Activated T-helper 17 cell treated with anti-CD3 and anti-CD28 coated beads, Interleukin-2, amount 50 U/mL, for 72 hours (primary cell): ENCODE measurements at regions not wholly inside any gene's neighbourhood (a gene's known extent, or its start where the extent isn't known, plus 50 kb on each side); places are given as distances from the start of the nearest gene placed in this dataset.

ENCODE experiments used
- ATAC-seq: fragments of 150-1000 bp; cut with Tn5 transposase; replicated peaks from 2 replicates; pipeline ENCODE4 v1.10.0; 2021; ENCODE audit warnings: mild to moderate bottlenecking, moderate library complexity
- H3K27ac Mint-ChIP-seq: one replicate; pipeline ENCODE4 v1.8.0; 2022; ENCODE audit warnings: mixed read lengths
- H3K27me3 Mint-ChIP-seq: one replicate; pipeline ENCODE4 v1.8.0; 2022; ENCODE audit warnings: mixed read lengths
- H3K36me3 Mint-ChIP-seq: one replicate; pipeline ENCODE4 v1.8.0; 2022; ENCODE audit warnings: low read depth, mild to moderate bottlenecking, mixed read lengths
- H3K4me1 Mint-ChIP-seq: one replicate; pipeline ENCODE4 v1.8.0; 2022; ENCODE audit warnings: mixed read lengths
- H3K4me3 Mint-ChIP-seq: one replicate; pipeline ENCODE4 v1.8.0; 2022; ENCODE audit warnings: mild to moderate bottlenecking, mixed read lengths
- H3K9me3 Mint-ChIP-seq: one replicate; pipeline ENCODE4 v1.8.0; 2022; ENCODE audit warnings: mixed read lengths

DNA sequence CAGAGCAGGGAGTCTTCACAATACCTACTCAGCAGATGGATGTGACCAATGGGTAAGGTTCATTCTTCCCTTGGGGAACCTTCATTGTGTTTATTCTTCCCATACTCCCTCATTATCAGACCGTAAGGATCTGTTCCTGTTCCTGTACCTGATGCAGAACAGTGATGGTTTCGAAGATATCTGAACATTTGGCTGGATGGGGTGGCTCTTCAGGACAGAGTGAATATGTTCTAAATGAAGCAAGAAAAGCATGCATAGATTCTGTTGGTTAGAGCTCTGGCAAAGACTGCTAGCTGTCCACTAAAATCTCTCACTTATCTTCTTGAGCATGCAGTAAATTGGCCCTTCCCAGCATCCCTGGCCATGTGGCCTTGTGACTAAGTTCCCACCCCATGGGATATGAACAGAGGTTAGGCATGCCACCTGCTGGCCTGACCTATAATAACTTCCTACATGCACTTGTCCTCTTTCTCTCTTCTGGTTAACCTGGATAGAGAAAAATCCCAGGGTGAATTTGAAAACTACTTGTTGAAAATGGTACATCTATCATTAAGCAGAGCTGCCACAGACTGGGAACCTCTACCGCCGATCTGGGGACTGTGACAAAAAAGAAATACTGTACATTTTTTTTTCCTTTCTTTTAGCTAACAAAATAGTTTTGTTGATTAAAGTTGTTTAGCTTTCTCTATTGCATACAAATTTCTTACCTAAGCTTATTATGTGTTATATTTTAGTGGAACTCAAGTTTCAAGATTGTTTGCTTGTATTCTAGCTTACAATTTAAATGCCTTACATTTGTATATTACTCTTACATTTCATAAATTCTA lies 60.0 kb upstream of the BANK1 start:
- no peak overlapping the region for H3K4me3 Mint-ChIP-seq

GRCh38 chr4:101727238-101727637 lies 63.3 kb upstream of the BANK1 start:
- H3K27ac Mint-ChIP-seq = no peak overlapping the region
- no peak overlapping the region for H3K4me3 Mint-ChIP-seq
- H3K4me1 Mint-ChIP-seq = peaks cover 7% of the 10 kb centered on the region
- H3K27me3 Mint-ChIP-seq = peaks cover 2% of the 10 kb centered on the region
- H3K9me3 Mint-ChIP-seq = no peaks in the 10 kb centered on the region
- no peaks in the 10 kb centered on the region for H3K36me3 Mint-ChIP-seq
- no peak for ATAC-seq

More for the DNA sequence above, 60.0 kb upstream of the BANK1 start:
- peak; percentile 88 for ATAC-seq
- no peaks in the 10 kb centered on the region for H3K36me3 Mint-ChIP-seq
- no peaks in the 10 kb centered on the region for H3K4me1 Mint-ChIP-seq
- H3K27me3 Mint-ChIP-seq = peaks cover 2% of the 10 kb centered on the region
- H3K9me3 Mint-ChIP-seq = no peaks in the 10 kb centered on the region
- H3K27ac Mint-ChIP-seq = no peak overlapping the region

DNA sequence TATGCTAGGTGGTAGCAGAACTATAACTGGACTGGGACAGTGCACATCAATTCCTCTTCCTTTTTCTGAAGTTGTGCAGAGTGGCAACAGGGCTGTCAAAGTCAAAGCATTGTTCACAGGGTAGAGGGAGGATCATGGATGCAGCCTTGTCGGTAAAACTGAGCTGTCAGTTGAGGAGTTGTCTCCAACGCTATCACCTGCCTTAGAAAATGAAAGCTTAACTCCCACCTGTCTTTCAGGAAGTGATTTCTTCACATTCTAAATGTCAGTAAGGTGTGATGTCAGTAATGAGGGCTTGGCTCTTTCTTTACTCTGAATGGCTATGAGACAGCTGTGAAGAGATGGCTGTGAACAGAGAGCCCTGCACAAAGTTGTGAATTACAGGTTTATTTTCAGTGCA lies 66.4 kb upstream of the BANK1 start:
- H3K36me3 Mint-ChIP-seq = no peaks in the 10 kb centered on the region
- H3K27ac Mint-ChIP-seq = no peak overlapping the region
- no peaks in the 10 kb centered on the region for H3K9me3 Mint-ChIP-seq
- no peaks in the 10 kb centered on the region for H3K27me3 Mint-ChIP-seq
- ATAC-seq = peak; percentile 79
- H3K4me3 Mint-ChIP-seq = no peak overlapping the region
- peaks cover 7% of the 10 kb centered on the region for H3K4me1 Mint-ChIP-seq

GRCh38 chr4:101718810-101719209 lies 71.7 kb upstream of the BANK1 start:
- H3K27ac Mint-ChIP-seq = no peak overlapping the region
- no peak for ATAC-seq
- peaks cover 5% of the 10 kb centered on the region for H3K4me1 Mint-ChIP-seq
- H3K27me3 Mint-ChIP-seq = no peaks in the 10 kb centered on the region
- no peak overlapping the region for H3K4me3 Mint-ChIP-seq
- H3K9me3 Mint-ChIP-seq = peaks cover 9% of the 10 kb centered on the region
- H3K36me3 Mint-ChIP-seq = no peaks in the 10 kb centered on the region

DNA sequence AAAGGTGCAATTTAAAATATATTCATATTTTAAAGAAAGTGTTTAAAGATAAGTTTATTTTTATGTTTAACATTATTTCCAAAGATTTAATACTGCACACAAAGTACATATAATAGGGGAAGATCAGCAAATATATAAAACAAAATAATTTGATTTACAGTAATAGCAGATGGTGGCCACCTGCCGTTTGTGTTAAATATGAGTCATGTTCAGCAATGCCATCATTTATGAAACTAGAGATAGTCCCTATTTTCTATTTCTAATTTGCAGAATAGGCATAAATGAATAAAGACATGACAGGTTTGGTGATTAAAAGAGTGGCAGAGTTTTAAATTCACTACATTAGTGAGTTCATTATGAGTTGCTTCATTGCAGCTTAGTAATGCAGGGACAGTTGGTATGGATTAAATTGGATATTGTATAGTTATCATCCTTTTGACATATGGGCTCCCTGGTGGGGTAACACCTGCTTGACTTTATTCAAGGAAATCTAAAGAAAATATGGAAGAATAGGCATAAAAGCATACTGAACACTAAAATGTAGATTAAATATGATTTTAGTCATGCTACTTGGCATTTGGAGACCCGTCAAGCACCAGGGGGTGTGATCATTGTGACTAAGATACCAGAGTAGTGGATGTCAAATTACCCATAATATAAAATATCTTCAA lies 78.8 kb upstream of the BANK1 start:
- no peak for ATAC-seq
- Mint-ChIP-seq H3K36me3 (no peaks in the 10 kb centered on the region), H3K27me3 (peaks cover 5% of the 10 kb centered on the region), H3K4me3 (no peak overlapping the region), H3K9me3 (peaks cover 10% of the 10 kb centered on the region), H3K27ac (no peak overlapping the region), H3K4me1 (peaks cover 4% of the 10 kb centered on the region)

DNA sequence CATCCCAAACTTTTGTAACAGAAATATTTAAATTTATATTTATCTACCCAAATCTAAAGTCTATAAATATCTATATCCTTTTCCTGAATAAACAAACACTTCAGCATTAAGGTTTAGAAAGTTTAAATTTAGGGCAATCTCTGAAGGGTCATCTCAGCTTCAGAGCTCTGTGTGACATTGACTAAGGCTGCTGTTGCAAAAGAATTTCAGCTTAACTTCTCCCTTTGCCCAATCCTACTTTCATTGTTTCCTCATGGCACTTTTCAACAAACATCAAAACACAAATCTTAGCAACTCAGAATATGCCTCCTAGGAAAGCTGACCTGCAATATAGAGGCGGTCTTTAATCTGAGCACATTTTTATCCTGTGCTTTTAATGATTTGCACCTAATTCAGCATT lies 79.7 kb upstream of the BANK1 start:
- ATAC-seq = no peak
- Mint-ChIP-seq H3K27me3 (peaks cover 5% of the 10 kb centered on the region), H3K9me3 (peaks cover 11% of the 10 kb centered on the region), H3K4me3 (no peak overlapping the region), H3K4me1 (peaks cover under 1% of the 10 kb centered on the region), H3K36me3 (no peaks in the 10 kb centered on the region), H3K27ac (no peak overlapping the region)

- Mint-ChIP-seq H3K9me3 (peaks cover 5% of the 10 kb centered on the region), H3K27me3 (peaks cover 5% of the 10 kb centered on the region), H3K36me3 (no peaks in the 10 kb centered on the region), H3K4me1 (no peaks in the 10 kb centered on the region), H3K27ac (no peak overlapping the region), H3K4me3 (no peak overlapping the region)
- no peak for ATAC-seq
Measured at GRCh38 chr4:101708293-101709039, 82.1 kb upstream of the BANK1 start.

DNA sequence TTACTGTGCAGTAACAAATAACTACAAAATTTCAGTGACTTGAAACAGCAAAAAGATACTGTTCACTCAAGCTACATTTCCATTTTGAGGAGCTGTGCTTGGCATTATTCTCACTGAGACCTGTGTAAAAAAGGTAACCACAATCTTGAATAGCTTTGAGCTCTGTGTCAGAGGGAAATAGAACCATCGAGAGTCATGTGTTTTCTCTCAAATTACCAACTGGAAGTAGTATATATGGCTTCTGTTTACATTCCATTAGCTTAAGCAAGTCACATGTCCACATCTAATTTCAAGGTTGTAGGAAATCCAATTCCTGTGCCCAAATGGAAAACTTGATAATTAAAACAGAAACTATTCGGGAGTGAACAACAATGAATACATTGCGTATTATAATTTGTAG lies 82.9 kb upstream of the BANK1 start:
- ATAC-seq = no peak
- peaks cover 5% of the 10 kb centered on the region for H3K27me3 Mint-ChIP-seq
- H3K27ac Mint-ChIP-seq = no peak overlapping the region
- H3K36me3 Mint-ChIP-seq = no peaks in the 10 kb centered on the region
- H3K4me3 Mint-ChIP-seq = no peak overlapping the region
- no peaks in the 10 kb centered on the region for H3K4me1 Mint-ChIP-seq
- peaks cover 5% of the 10 kb centered on the region for H3K9me3 Mint-ChIP-seq

DNA sequence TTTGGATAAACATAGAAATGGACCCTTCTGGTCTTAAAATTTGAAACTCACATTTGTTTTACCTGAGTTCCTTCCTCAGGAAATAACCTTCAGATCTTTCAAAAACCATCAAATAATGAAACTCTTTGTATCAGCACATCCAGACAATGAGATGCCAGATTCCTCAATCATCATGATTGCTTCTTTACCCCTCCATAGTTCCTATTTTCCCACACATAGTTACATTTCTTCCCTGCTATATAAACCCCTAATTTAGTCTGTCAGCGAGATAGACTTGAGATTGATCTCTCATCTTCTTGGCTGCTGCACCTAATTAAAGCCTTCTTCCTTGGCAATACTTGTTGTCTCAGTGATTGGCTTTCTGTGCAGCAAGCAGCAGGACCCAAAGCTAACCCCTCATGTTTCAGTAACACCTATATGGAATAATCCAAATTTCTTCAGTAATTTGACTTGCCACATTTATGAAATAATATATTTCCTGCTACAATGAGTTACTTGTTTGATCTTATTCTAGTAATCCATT lies 83.9 kb upstream of the BANK1 start:
- no peak overlapping the region for H3K4me3 Mint-ChIP-seq
- H3K27ac Mint-ChIP-seq = no peak overlapping the region
- H3K27me3 Mint-ChIP-seq = peaks cover 5% of the 10 kb centered on the region
- H3K9me3 Mint-ChIP-seq = peaks cover 5% of the 10 kb centered on the region
- no peaks in the 10 kb centered on the region for H3K36me3 Mint-ChIP-seq
- no peaks in the 10 kb centered on the region for H3K4me1 Mint-ChIP-seq
- no peak for ATAC-seq

DNA sequence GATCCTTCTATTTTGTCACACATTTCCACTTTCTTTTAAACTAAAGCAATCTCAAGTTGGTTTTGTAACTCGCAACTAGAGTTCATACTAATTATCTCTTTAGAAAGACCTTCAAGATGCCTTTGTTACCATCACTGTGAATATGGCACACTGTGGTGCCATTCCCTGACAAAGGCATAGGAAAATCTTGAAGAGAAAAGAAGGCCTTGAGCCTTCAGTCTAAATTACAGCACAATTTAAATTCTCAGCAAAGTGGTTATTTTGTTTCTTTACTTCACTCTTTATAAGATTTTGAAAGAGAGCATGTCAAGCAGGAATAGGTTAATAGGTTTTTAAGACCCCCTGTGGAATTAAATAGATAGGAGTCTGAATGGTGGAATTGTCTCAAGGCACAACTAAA lies 89.0 kb upstream of the BANK1 start:
- Mint-ChIP-seq H3K27ac (no peak overlapping the region), H3K4me3 (no peak overlapping the region), H3K4me1 (no peaks in the 10 kb centered on the region), H3K36me3 (no peaks in the 10 kb centered on the region), H3K9me3 (peaks cover 3% of the 10 kb centered on the region), H3K27me3 (peaks cover 6% of the 10 kb centered on the region)
- no peak for ATAC-seq

GRCh38 chr4:101699441-101700124 lies 90.9 kb upstream of the BANK1 start:
- Mint-ChIP-seq H3K27me3 (peaks cover 6% of the 10 kb centered on the region), H3K36me3 (no peaks in the 10 kb centered on the region), H3K4me1 (no peaks in the 10 kb centered on the region), H3K27ac (no peak overlapping the region), H3K9me3 (no peaks in the 10 kb centered on the region), H3K4me3 (no peak overlapping the region)
- ATAC-seq = no peak

GRCh38 chr4:101697266-101697665 lies 93.3 kb upstream of the BANK1 start:
- no peak for ATAC-seq
- H3K9me3 Mint-ChIP-seq = no peaks in the 10 kb centered on the region
- H3K27ac Mint-ChIP-seq = no peak overlapping the region
- no peaks in the 10 kb centered on the region for H3K36me3 Mint-ChIP-seq
- no peaks in the 10 kb centered on the region for H3K4me1 Mint-ChIP-seq
- peaks cover 6% of the 10 kb centered on the region for H3K27me3 Mint-ChIP-seq
- no peak overlapping the region for H3K4me3 Mint-ChIP-seq

- Mint-ChIP-seq H3K4me1 (no peaks in the 10 kb centered on the region), H3K27me3 (peaks cover 7% of the 10 kb centered on the region), H3K36me3 (no peaks in the 10 kb centered on the region), H3K4me3 (no peak overlapping the region), H3K27ac (no peak overlapping the region), H3K9me3 (no peaks in the 10 kb centered on the region)
- ATAC-seq = no peak
Measured at GRCh38 chr4:101696276-101697010, 94.1 kb upstream of the BANK1 start.

GRCh38 chr4:101695176-101695575 lies 95.4 kb upstream of the BANK1 start:
- ATAC-seq = no peak
- H3K27me3 Mint-ChIP-seq = peaks cover 14% of the 10 kb centered on the region
- no peaks in the 10 kb centered on the region for H3K36me3 Mint-ChIP-seq
- no peaks in the 10 kb centered on the region for H3K9me3 Mint-ChIP-seq
- H3K4me1 Mint-ChIP-seq = no peaks in the 10 kb centered on the region
- H3K27ac Mint-ChIP-seq = no peak overlapping the region
- no peak overlapping the region for H3K4me3 Mint-ChIP-seq
